ENCODE measurements at regions not wholly inside any gene's neighbourhood (a gene's known extent, or its start where the extent isn't known, plus 50 kb on each side); places are given as distances from the start of the nearest gene placed in this dataset.

DNA sequence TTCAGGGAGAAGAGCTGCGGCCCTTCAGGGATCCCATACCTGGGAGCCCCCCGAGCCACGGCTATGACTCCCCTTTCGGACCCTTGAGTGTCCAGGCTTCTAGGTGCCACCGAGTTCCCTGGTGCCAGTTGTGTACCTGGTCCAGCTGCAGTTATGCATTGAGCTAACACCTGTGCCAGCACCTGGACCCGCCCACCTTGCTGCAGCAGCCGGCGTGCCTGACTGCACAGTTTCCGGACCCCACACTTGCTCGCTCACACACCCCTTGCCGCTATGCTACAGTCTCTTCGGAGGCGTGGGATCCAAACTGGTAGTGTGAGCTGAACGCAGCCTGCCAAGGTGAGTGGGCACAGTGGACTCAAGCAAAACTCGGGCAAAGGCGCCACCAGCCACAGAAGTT, 284.5 kb upstream of the ROBO1 start:
- H3K9me3 ChIP-seq (ENCODE audit: control insufficient read depth, insufficient read depth, low read length) = no peaks in the 10 kb centered on the region
- H3K4me1 ChIP-seq (ENCODE audit: insufficient read depth, low read length) = no peaks in the 10 kb centered on the region
- no peak overlapping the region for H3K9ac ChIP-seq (ENCODE audit: low read depth, low read length)
- no peaks in the 10 kb centered on the region for H3K36me3 ChIP-seq (ENCODE audit: insufficient read depth, low read length)

DNA sequence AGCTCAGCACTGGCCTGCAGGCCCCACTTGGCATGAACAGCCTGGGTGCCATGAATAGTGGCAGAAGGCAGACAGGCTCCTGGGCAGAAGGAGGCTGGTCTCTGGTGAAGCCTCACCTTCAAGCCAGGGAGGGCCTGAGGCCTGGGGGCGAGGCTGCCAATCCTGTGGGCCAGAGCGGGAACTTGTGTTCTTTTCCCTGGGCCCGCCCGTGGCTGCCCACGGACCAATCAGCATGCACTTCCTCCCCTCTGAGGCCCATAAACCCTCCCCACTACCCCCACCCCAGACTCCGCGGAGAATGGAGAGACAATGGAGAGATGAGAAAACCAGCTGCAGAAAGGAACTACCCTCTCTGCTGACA, 283.8 kb upstream of the ROBO1 start:
- no peaks in the 10 kb centered on the region for H3K36me3 ChIP-seq (ENCODE audit: insufficient read depth, low read length)
- H3K4me1 ChIP-seq (ENCODE audit: insufficient read depth, low read length) = no peaks in the 10 kb centered on the region
- no peak overlapping the region; the same call in 1 of the 2 replicates for H3K9ac ChIP-seq (ENCODE audit: low read depth, low read length)
- no peaks in the 10 kb centered on the region for H3K9me3 ChIP-seq (ENCODE audit: control insufficient read depth, insufficient read depth, low read length)

DNA sequence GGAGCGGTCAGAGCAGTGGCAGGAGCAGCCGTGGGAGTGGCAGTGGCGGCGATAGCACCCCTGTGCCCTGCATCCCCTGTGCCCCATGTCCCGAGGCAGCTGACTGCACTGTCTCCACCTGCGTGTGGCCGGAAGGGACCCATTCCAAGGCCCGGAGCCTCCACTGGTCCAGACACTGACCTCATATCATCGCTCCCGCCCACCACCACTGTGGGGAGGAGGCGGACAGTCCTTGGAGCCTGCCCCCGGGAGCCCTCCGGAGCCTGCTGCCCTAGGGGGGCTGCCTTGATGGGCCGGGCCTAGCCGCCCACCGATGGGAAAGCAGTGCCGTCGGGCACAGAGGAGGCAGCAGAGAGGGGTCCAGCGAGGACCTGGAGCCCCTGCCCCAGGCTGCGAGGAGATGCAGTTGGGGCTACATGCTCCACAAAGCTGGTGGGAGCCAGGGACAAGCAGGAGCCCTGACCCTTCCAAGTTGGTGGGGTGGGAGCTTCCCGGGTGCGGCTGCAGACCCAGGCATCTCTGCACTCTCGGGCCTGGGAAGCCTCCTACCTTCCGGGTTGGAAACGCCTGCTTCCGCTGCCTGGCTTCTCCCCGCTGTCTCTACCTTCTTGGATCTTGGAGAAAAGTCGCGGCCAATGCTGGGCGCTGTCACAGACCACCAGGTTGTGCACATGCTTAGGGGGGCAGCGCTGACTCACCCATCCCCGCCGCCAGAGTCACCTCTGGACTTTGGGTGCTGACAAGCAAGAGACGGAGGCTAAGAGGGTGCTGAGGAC, 283.2 kb upstream of the ROBO1 start:
- H3K4me1 ChIP-seq (ENCODE audit: insufficient read depth, low read length) = no peaks in the 10 kb centered on the region
- H3K9me3 ChIP-seq (ENCODE audit: control insufficient read depth, insufficient read depth, low read length) = no peaks in the 10 kb centered on the region
- H3K36me3 ChIP-seq (ENCODE audit: insufficient read depth, low read length) = no peaks in the 10 kb centered on the region
- H3K9ac ChIP-seq (ENCODE audit: low read depth, low read length) = no peak overlapping the region

DNA sequence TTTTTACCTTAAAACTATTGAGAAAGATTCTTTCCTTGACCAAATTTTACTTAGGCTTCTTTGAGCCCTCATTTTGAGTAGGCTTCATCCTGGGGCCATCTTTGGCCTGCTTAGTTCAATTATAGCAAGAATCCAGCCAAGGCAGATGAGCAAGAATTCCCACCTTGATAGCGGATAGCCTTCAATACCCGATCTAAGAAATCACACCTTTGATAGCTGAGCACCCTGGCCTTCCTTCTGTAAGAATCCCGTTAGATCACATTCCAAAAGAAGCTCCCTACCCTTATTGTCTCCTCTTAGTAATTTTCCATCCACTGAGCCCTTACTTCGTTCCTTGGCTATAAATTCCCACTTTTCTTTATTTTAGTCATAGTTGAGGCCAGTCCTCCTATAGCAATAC, 275.4 kb upstream of the ROBO1 start:
- Histone ChIP-seq H3K9me3 (ENCODE audit: control insufficient read depth, insufficient read depth, low read length) (no peaks in the 10 kb centered on the region), H3K4me1 (ENCODE audit: insufficient read depth, low read length) (no peaks in the 10 kb centered on the region), H3K36me3 (ENCODE audit: insufficient read depth, low read length) (no peaks in the 10 kb centered on the region), H3K9ac (ENCODE audit: low read depth, low read length) (no peak overlapping the region)

DNA sequence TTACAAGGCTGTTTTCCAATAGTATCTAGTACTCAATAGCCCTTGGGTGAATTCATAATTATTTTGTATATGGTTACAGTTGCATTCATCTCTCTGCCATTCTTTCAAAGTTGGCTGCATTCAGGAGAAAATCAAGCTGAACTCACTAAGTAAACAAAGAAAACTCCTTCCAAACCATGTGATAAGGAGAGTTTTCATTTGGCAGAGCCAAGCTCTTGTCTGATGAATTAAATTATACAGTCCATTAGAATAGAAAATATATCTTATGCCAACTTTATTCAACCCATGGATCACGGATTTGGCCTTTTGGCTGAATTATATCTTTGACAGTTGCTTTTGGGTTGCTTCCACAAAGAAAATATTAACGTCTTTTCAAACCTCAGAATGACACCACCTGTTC, 272.3 kb upstream of the ROBO1 start:
- Histone ChIP-seq H3K9me3 (ENCODE audit: control insufficient read depth, insufficient read depth, low read length) (no peaks in the 10 kb centered on the region), H3K9ac (ENCODE audit: low read depth, low read length) (no peak overlapping the region), H3K4me1 (ENCODE audit: insufficient read depth, low read length) (no peaks in the 10 kb centered on the region), H3K36me3 (ENCODE audit: insufficient read depth, low read length) (no peaks in the 10 kb centered on the region)

DNA sequence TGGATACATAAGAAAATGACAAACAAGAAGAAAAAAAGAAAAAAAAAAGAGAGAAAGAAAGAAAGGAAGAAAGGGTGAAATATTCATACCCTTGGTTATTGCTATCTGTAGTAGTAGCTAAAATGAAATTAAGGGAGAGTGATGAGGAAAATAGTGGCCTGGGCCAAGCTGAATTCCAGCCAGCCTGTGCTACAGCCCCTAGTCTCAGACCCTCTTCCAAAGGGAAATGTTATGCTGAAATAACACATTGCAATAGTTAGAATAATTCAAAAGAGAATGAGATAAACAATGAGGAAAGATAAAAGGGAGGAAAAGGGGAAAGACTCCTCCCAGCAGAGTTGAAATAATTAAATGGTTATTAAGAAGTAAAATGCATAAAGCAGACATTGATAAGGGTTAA, 268.4 kb upstream of the ROBO1 start:
- Histone ChIP-seq H3K9ac (ENCODE audit: low read depth, low read length) (no peak overlapping the region), H3K9me3 (ENCODE audit: control insufficient read depth, insufficient read depth, low read length) (no peaks in the 10 kb centered on the region)

DNA sequence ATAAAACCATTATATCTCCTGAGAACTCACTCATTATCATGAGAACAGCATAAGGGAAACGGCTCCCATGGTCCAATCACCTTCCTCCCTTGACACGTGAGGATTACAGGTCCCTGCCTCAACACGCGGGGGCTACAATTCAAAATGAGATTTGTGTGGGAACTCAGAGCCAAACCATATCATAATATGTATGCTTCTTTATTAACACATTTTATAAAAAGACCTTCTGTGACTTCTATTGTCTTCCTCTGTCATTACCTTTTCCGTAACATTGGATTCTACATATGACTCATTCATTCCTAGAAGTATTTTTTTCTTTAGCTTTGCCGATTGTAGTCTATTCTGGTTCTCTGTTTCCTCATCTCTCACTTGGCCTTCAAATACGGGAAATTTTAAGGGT, 267.2 kb upstream of the ROBO1 start:
- Histone ChIP-seq H3K9ac (ENCODE audit: low read depth, low read length) (no peak overlapping the region), H3K4me1 (ENCODE audit: insufficient read depth, low read length) (no peaks in the 10 kb centered on the region), H3K36me3 (ENCODE audit: insufficient read depth, low read length) (no peaks in the 10 kb centered on the region), H3K9me3 (ENCODE audit: control insufficient read depth, insufficient read depth, low read length) (no peaks in the 10 kb centered on the region)

More for the DNA sequence above, 268.4 kb upstream of the ROBO1 start:
- no peaks in the 10 kb centered on the region for H3K4me1 ChIP-seq (ENCODE audit: insufficient read depth, low read length)
- no peaks in the 10 kb centered on the region for H3K36me3 ChIP-seq (ENCODE audit: insufficient read depth, low read length)

DNA sequence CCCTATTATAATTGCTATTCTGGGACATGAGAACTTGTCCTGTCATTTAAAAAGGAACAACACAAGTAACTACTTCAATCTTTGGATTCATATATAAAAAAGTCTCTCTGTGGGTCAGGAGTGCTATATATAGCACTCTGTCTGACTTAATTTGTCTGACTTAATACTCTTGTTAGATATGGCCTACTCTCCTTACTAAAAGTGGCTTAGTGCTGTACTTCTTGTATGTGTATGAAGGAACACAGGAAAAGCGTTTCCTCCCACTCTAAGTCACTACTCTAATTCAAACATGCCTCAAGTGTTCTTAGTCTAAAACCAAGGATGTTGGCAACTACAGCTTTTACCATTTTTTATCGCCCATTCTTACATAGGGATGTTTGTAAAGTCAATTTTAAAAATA, 255.2 kb upstream of the ROBO1 start:
- H3K36me3 ChIP-seq (ENCODE audit: insufficient read depth, low read length) = no peaks in the 10 kb centered on the region
- no peaks in the 10 kb centered on the region for H3K4me1 ChIP-seq (ENCODE audit: insufficient read depth, low read length)
- H3K9me3 ChIP-seq (ENCODE audit: control insufficient read depth, insufficient read depth, low read length) = no peaks in the 10 kb centered on the region
- H3K9ac ChIP-seq (ENCODE audit: low read depth, low read length) = no peak overlapping the region

DNA sequence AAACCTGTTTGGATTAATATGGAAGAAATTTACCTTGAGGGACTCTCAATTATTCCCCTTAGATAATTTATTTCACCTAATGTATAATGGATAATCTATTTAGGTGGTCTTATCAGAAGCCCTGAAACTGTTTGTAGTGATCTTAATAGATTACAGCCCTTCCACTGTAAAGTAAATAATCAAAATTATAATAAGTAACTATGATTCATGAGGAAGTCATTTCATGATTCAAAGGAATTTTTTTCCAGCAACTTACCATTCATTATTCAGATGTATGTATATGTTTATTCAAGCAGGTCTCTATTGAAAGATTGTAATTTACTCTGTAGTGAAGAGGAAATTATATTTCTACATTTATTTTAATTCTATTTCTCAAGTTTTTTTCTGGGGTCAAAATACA, 250.6 kb upstream of the ROBO1 start:
- Histone ChIP-seq H3K9me3 (ENCODE audit: control insufficient read depth, insufficient read depth, low read length) (no peaks in the 10 kb centered on the region), H3K36me3 (ENCODE audit: insufficient read depth, low read length) (no peaks in the 10 kb centered on the region), H3K4me1 (ENCODE audit: insufficient read depth, low read length) (no peaks in the 10 kb centered on the region), H3K9ac (ENCODE audit: low read depth, low read length) (no peak overlapping the region)

DNA sequence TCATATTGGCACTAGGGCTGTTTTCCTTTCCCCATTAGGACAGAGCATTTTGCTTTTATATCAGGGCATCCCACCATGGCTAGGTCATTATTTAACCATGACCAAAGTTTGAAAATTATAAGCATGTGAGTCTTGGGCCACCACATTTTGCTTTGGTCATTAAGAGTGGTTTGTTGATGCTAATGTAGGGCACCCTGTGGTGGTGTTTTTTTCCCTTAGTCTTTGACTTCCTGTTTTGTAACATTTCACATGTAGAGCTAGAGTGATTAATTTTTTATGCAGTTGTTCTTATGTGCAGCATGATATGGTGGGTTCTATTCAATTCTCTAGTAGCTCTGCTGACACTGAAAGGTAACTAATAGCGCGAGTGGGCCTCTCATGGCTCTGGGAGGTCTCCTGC, 249.6 kb upstream of the ROBO1 start:
- no peaks in the 10 kb centered on the region for H3K36me3 ChIP-seq (ENCODE audit: insufficient read depth, low read length)
- H3K4me1 ChIP-seq (ENCODE audit: insufficient read depth, low read length) = no peaks in the 10 kb centered on the region
- no peak overlapping the region for H3K9ac ChIP-seq (ENCODE audit: low read depth, low read length)
- H3K9me3 ChIP-seq (ENCODE audit: control insufficient read depth, insufficient read depth, low read length) = no peaks in the 10 kb centered on the region

DNA sequence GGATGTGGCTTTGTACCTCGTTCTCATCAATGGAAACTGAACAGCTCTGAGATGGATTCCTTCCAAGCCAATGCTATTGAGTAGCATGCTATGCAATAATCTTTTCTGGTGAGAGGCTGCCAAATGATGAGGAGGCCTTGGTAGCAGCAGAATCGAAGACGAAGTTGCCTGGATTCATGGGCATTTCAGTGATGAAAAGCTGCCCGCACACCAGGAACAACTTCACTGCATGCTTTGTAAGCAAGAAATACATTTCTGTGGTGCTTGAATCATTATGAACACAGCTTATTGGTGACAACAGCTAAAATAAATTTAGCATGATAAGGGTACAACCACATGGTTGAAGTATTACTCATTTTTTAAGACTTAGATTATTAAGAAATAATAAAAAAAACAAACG, 246.8 kb upstream of the ROBO1 start:
- no peaks in the 10 kb centered on the region for H3K9me3 ChIP-seq (ENCODE audit: control insufficient read depth, insufficient read depth, low read length)
- no peak overlapping the region for H3K9ac ChIP-seq (ENCODE audit: low read depth, low read length)
- H3K36me3 ChIP-seq (ENCODE audit: insufficient read depth, low read length) = no peaks in the 10 kb centered on the region
- H3K4me1 ChIP-seq (ENCODE audit: insufficient read depth, low read length) = no peaks in the 10 kb centered on the region

DNA sequence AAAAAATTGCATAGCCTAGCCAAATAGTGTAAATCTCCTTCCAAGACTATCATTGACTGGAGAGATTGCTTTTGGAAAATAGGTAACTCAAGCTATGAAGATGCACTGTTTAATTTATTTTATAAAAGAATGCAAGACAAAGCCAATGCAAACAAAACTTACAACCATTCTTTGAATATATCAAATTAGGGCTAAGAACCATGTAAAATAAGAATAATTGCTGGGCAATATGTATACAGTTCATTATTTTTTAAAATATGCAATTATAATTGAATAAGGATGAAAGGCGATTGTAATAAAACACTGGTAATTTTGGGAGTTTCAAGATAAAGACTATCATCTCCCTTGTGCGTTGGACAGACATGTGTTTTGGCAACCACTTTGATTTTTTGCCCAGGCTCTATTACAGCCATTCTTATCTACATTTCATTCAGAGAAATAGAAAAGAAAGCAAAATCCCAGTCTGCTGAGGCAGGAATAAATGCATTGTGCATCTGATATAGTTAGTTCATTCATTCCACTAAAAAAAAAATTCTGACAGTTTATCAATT, 242.3 kb upstream of the ROBO1 start:
- Histone ChIP-seq H3K9ac (ENCODE audit: low read depth, low read length) (no peak overlapping the region), H3K36me3 (ENCODE audit: insufficient read depth, low read length) (no peaks in the 10 kb centered on the region), H3K4me1 (ENCODE audit: insufficient read depth, low read length) (no peaks in the 10 kb centered on the region), H3K9me3 (ENCODE audit: control insufficient read depth, insufficient read depth, low read length) (no peaks in the 10 kb centered on the region)

DNA sequence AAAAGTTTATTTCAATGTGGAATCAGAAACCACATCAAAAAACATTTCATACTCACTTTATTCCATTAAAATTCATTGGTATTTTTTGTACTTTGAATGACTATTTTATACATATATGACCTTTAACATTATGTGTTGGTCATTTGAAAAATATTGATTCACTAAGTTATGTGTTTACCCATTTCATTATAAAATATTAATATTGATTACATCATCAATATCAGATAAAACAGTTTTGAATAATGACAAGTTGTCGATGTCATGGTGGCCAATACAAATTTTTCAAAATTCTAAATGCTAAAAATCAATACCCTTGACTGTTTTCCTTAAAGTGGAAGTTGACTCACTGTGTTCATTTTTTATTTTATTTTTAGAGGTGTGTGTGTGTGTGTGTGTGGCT, 239.7 kb upstream of the ROBO1 start:
- no peaks in the 10 kb centered on the region; the same call in 1 of the 2 replicates for H3K9me3 ChIP-seq (ENCODE audit: control insufficient read depth, insufficient read depth, low read length)
- H3K4me1 ChIP-seq (ENCODE audit: insufficient read depth, low read length) = no peaks in the 10 kb centered on the region
- H3K9ac ChIP-seq (ENCODE audit: low read depth, low read length) = no peak overlapping the region
- H3K36me3 ChIP-seq (ENCODE audit: insufficient read depth, low read length) = no peaks in the 10 kb centered on the region

DNA sequence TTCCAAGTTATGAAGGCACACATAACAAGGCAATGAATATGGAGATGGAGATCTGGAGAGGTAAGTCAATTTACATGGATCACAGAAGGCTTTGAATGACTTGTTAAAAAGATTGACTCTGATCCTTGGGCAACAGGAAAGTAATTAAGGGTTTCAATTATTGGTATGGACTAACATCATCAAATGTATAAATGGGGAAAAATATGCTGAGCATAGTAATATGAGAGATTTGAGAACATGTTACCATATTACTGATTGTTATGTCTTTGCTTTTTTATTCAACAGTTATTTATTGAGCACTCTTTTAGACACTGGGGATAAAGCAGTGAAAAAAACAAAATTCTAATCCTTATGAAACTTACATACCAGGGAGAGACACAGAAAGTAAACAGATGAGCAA, 238.5 kb upstream of the ROBO1 start:
- H3K4me1 ChIP-seq (ENCODE audit: insufficient read depth, low read length) = no peaks in the 10 kb centered on the region
- no peaks in the 10 kb centered on the region for H3K36me3 ChIP-seq (ENCODE audit: insufficient read depth, low read length)
- H3K9ac ChIP-seq (ENCODE audit: low read depth, low read length) = no peak overlapping the region

DNA sequence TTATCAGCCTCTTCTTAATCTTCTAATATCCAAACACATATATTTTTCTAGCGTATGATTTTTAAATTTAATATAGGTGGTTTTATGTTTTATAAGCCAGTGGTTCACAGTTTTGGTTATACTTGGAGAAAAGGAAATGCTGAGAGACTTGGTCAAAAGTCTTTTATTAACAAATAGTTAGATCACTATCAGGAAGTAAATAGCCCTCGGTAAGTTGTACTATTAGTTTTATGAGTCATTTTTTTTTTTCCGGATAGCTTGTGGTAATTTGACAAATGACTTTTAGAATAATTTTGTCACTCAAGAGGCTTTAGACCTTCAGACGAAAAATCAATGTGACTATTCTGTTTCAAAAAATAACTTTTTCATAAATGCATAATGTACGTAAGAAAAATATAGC, 232.2 kb upstream of the ROBO1 start:
- Histone ChIP-seq H3K4me1 (ENCODE audit: insufficient read depth, low read length) (no peaks in the 10 kb centered on the region), H3K9ac (ENCODE audit: low read depth, low read length) (no peak overlapping the region), H3K36me3 (ENCODE audit: insufficient read depth, low read length) (no peaks in the 10 kb centered on the region), H3K9me3 (ENCODE audit: control insufficient read depth, insufficient read depth, low read length) (no peaks in the 10 kb centered on the region; the same call in 1 of the 2 replicates)

More for the DNA sequence above, 238.5 kb upstream of the ROBO1 start:
- H3K9me3 ChIP-seq (ENCODE audit: control insufficient read depth, insufficient read depth, low read length) = no peaks in the 10 kb centered on the region; the same call in 1 of the 2 replicates

Measured in ES-I3 (cell line).